Fibroblast of lung (primary cell): ENCODE measurements at regions not wholly inside any gene's neighbourhood (a gene's known extent, or its start where the extent isn't known, plus 50 kb on each side); places are given as distances from the start of the nearest gene placed in this dataset.

Experiments
- EZH2 ChIP-seq: IDR thresholded peaks from 2 replicates; pipeline ENCODE4 v1.5.1; 2012; ENCODE audit warnings: low read length, control low read depth, mild to moderate bottlenecking; ENCODE audit errors: missing control alignments
- TF ChIP-seq, protein P1 (sequence below), 2 donors: IDR thresholded peaks in 1 of 2; conservative IDR thresholded peaks in 1 of 2; 1 replicate in 1 of 2; 2 replicates in 1 of 2; pipeline ENCODE4 v1.5.1; 2011 to 2012; ENCODE audit warnings: low read length in 2 of 2, control low read depth in 1 of 2, inconsistent platforms in 1 of 2, low read depth in 1 of 2, mild to moderate bottlenecking in 1 of 2

DNA sequence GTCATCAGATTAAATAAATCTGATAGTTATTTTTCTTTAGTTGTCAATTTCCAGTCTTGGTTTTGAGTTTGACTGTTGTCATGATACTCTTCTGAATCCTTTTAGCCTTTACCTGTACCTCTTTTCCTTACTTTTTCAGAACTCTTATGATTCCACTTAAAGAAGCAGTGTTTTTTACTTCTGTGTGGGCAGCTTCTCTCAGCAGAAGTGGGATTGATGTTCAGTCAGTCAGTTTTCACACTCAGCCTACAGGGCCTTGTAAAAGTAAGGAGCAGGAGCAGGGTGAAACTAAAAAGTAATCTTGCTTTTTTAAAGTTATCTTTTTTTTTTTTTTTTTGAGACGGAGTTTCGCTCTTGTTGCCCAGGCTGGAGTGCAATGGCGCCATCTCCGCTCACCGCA is 75.1 kb downstream of the HAUS1 start:
- TF ChIP-seq, protein P1, sequence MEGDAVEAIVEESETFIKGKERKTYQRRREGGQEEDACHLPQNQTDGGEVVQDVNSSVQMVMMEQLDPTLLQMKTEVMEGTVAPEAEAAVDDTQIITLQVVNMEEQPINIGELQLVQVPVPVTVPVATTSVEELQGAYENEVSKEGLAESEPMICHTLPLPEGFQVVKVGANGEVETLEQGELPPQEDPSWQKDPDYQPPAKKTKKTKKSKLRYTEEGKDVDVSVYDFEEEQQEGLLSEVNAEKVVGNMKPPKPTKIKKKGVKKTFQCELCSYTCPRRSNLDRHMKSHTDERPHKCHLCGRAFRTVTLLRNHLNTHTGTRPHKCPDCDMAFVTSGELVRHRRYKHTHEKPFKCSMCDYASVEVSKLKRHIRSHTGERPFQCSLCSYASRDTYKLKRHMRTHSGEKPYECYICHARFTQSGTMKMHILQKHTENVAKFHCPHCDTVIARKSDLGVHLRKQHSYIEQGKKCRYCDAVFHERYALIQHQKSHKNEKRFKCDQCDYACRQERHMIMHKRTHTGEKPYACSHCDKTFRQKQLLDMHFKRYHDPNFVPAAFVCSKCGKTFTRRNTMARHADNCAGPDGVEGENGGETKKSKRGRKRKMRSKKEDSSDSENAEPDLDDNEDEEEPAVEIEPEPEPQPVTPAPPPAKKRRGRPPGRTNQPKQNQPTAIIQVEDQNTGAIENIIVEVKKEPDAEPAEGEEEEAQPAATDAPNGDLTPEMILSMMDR (conservative IDR thresholded peaks at IDR 0.05 in 1 of 2, IDR thresholded peaks at IDR 0.05 in 1 of 2; ENCODE audit: low read depth in 1 of 2, low read length in 2 of 2): no peak
- TF ChIP-seq EZH2: no peak
